NCI-H1436 treated with DMSO at 0.1 percent for 48 hours (cell line): ENCODE measurements at regions not wholly inside any gene's neighbourhood (a gene's known extent, or its start where the extent isn't known, plus 50 kb on each side); places are given as distances from the start of the nearest gene placed in this dataset.
"Not testable (repeated sequence)": the region's sequence is repeated elsewhere in the genome, so short reads cannot be mapped to it uniquely, and the experiment has no call there.

Experiments used
- DNase-seq: peaks from one replicate; lab custom pipeline; 2025; lab: John Stamatoyannopoulos, UW

GRCh38 chr1:168490306-168490705, 53.5 kb downstream of the XCL2 start:
- no peak for DNase-seq

- no peak for DNase-seq
Measured at GRCh38 chr1:168488138-168488537, 55.7 kb downstream of the XCL2 start.

GRCh38 chr1:168486820-168487219, 57.0 kb downstream of the XCL2 start:
- DNase-seq: not testable (repeated sequence)

GRCh38 chr1:168485048-168485447, 58.7 kb downstream of the XCL2 start:
- no peak for DNase-seq

GRCh38 chr1:168484083-168484482, 59.7 kb downstream of the XCL2 start:
- no peak for DNase-seq

- DNase-seq: no peak
Measured at GRCh38 chr1:168483539-168483938, 60.3 kb downstream of the XCL2 start.

GRCh38 chr1:168482106-168482505, 61.7 kb downstream of the XCL2 start:
- no peak for DNase-seq

GRCh38 chr1:168481586-168481985, 62.2 kb downstream of the XCL2 start:
- no peak for DNase-seq

GRCh38 chr1:168480997-168481396, 62.8 kb downstream of the XCL2 start:
- no peak for DNase-seq

- no peak for DNase-seq
Measured at GRCh38 chr1:168477792-168478191, 66.0 kb downstream of the XCL2 start.

- no peak for DNase-seq
Measured at GRCh38 chr1:168476588-168477385, 67.0 kb downstream of the XCL2 start.

- DNase-seq: no peak
Measured at GRCh38 chr1:168474322-168474721, 69.5 kb downstream of the XCL2 start.

- DNase-seq: no peak
Measured at GRCh38 chr1:168473126-168473525, 70.7 kb downstream of the XCL2 start.

GRCh38 chr1:168472223-168472622, 71.6 kb downstream of the XCL2 start:
- no peak for DNase-seq

- DNase-seq: no peak
Measured at GRCh38 chr1:168470901-168471431, 72.8 kb downstream of the XCL2 start.

GRCh38 chr1:168469690-168470089, 74.1 kb downstream of the XCL2 start:
- no peak for DNase-seq

- no peak for DNase-seq
Measured at GRCh38 chr1:168468822-168469221, 75.0 kb downstream of the XCL2 start.

GRCh38 chr1:168468042-168468809, 75.6 kb downstream of the XCL2 start:
- no peak for DNase-seq

GRCh38 chr1:168467452-168467851, 76.3 kb downstream of the XCL2 start:
- no peak for DNase-seq

GRCh38 chr1:168466714-168467131, 77.1 kb downstream of the XCL2 start:
- DNase-seq: no peak

GRCh38 chr1:168466092-168466713, 77.6 kb downstream of the XCL2 start:
- DNase-seq: peak; percentile 70

GRCh38 chr1:168461108-168461507, 82.7 kb downstream of the XCL2 start:
- DNase-seq: not testable (repeated sequence)

GRCh38 chr1:168457296-168457695, 86.5 kb downstream of the XCL2 start:
- DNase-seq: not testable (repeated sequence)
